Chondrocyte (in vitro differentiated cells): ENCODE measurements at regions not wholly inside any gene's neighbourhood (a gene's known extent, or its start where the extent isn't known, plus 50 kb on each side); places are given as distances from the start of the nearest gene placed in this dataset.

Experiments
- DNase-seq: peaks from one replicate; pipeline ENCODE4 v3.0.0; 2021; ENCODE audit warnings: mixed read lengths, low spot score
- H3K27ac Mint-ChIP-seq: one replicate; pipeline ENCODE4 v1.8.0; 2021; ENCODE audit warnings: mild to moderate bottlenecking, moderate library complexity, mixed read lengths; ENCODE audit not compliant: unreplicated experiment
- H3K27me3 Mint-ChIP-seq: 2 replicates; pipeline ENCODE4 v1.8.0; 2021; ENCODE audit warnings: low read depth, mixed read lengths
- H3K36me3 Mint-ChIP-seq: 2 replicates; pipeline ENCODE4 v1.8.0; 2021; ENCODE audit warnings: low read depth, mixed read lengths
- H3K4me1 Mint-ChIP-seq: 2 replicates; pipeline ENCODE4 v1.8.0; 2021; ENCODE audit warnings: low read depth, mild to moderate bottlenecking, mixed read lengths
- H3K4me3 Mint-ChIP-seq: one replicate; pipeline ENCODE4 v1.8.0; 2021; ENCODE audit warnings: mild to moderate bottlenecking, moderate library complexity, mixed read lengths; ENCODE audit not compliant: unreplicated experiment
- H3K9me3 Mint-ChIP-seq: 2 replicates; pipeline ENCODE4 v1.8.0; 2021; ENCODE audit warnings: low read depth, mixed read lengths
- TF ChIP-seq, protein P1 (sequence below): fragments of 200-600 bp; sonication (generic); IDR thresholded peaks from 2 replicates; pipeline ENCODE4 v1.5.0; 2021; ENCODE audit warnings: antibody characterized with exemption, mild to moderate bottlenecking, moderate library complexity

- no peak for DNase-seq
- no peak overlapping the region for H3K27ac Mint-ChIP-seq
- no peak overlapping the region for H3K4me3 Mint-ChIP-seq
- TF ChIP-seq, protein P1, sequence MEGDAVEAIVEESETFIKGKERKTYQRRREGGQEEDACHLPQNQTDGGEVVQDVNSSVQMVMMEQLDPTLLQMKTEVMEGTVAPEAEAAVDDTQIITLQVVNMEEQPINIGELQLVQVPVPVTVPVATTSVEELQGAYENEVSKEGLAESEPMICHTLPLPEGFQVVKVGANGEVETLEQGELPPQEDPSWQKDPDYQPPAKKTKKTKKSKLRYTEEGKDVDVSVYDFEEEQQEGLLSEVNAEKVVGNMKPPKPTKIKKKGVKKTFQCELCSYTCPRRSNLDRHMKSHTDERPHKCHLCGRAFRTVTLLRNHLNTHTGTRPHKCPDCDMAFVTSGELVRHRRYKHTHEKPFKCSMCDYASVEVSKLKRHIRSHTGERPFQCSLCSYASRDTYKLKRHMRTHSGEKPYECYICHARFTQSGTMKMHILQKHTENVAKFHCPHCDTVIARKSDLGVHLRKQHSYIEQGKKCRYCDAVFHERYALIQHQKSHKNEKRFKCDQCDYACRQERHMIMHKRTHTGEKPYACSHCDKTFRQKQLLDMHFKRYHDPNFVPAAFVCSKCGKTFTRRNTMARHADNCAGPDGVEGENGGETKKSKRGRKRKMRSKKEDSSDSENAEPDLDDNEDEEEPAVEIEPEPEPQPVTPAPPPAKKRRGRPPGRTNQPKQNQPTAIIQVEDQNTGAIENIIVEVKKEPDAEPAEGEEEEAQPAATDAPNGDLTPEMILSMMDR = no peak
- H3K9me3 Mint-ChIP-seq = peaks cover 9% of the 10 kb centered on the region
- H3K4me1 Mint-ChIP-seq = peaks cover 6% of the 10 kb centered on the region
- H3K27me3 Mint-ChIP-seq = peaks cover 1% of the 10 kb centered on the region
- no peaks in the 10 kb centered on the region for H3K36me3 Mint-ChIP-seq
These were observed 137.4 kb downstream of the C7orf25 start for GRCh38 chr7:42774436-42774835.

DNA sequence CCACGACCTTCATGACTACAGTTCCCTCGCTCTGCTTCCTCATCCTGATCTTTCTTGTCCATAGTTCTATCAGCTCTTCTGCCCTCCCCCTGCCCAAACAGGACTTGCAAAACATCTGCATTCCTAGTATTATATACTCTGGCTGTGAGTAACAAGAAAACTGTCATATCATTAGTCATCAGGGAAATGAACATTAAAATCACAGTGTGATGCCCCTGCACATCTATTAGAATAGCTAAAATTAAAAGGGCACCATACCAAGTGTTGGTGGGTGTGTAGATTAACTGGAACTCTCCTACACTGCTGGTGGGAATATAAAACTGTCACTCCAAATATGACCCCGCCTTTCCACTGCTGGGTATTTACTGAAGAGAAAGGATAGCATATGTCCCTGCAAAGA is 141.8 kb downstream of the C7orf25 start:
- Mint-ChIP-seq H3K36me3 (no peaks in the 10 kb centered on the region), H3K4me1 (peaks cover 6% of the 10 kb centered on the region), H3K27ac (no peak overlapping the region), H3K4me3 (no peak overlapping the region), H3K9me3 (no peaks in the 10 kb centered on the region), H3K27me3 (peaks cover 11% of the 10 kb centered on the region)
- DNase-seq = no peak
- TF ChIP-seq, protein P1 = no peak

- Mint-ChIP-seq H3K36me3 (peaks cover 2% of the 10 kb centered on the region), H3K27me3 (peaks cover 22% of the 10 kb centered on the region), H3K27ac (no peak overlapping the region), H3K4me3 (no peak overlapping the region), H3K9me3 (no peaks in the 10 kb centered on the region), H3K4me1 (peaks cover 6% of the 10 kb centered on the region)
- no peak for DNase-seq
- TF ChIP-seq, protein P1 = no peak
These were observed 143.8 kb downstream of the C7orf25 start for GRCh38 chr7:42768045-42768444.

DNA sequence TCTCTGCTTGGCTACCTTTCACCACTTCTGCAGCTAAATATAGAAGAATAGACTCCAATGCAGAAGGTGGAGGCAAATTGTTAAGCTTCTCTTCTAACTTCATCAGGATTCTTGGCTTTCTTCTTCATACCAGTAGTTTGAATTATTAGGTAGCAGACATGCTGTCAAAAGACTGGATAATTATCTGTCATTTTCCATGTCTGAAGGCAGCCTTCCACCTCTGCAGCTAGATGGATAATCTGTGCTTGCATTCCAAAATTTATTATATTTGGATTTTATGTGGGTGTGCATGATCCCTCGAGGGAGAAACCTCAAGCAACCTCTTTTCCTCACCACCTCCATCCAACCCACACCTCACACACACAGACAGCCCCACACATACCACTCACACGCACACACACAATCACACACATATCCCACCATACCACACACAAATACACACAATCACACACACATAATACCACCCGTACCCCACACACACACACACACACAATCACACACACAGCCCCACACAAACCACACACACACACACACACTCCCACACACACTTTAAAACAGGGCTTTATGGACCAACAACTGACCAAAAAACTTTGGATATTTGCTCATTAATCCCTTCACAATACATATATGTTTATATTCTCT is 145.0 kb downstream of the C7orf25 start:
- TF ChIP-seq, protein P1 = no peak
- no peak overlapping the region for H3K4me3 Mint-ChIP-seq
- no peaks in the 10 kb centered on the region for H3K9me3 Mint-ChIP-seq
- no peak for DNase-seq
- no peak overlapping the region for H3K27ac Mint-ChIP-seq
- peaks cover 2% of the 10 kb centered on the region for H3K36me3 Mint-ChIP-seq
- H3K4me1 Mint-ChIP-seq = peaks cover 6% of the 10 kb centered on the region
- peaks cover 22% of the 10 kb centered on the region for H3K27me3 Mint-ChIP-seq

DNA sequence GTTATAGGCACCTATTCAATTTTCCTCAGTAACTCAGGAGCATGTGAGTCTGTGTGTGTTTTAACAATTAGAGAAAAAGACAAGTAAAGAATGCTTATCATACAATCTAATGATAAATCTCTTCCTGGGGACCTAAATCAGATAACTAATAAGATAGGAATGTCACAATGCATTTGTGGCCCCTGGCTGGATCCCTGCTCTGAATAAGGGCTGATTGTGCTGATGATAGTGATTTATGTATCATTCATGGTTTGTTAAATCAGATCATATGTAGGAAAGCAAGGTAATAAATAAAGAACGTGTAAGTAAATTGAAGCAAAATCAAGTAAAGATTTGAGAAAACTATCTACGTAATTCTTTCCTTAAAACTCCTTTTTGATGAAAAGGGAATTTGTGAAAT is 145.9 kb downstream of the C7orf25 start:
- H3K36me3 Mint-ChIP-seq = peaks cover 2% of the 10 kb centered on the region
- H3K9me3 Mint-ChIP-seq = no peaks in the 10 kb centered on the region
- H3K4me3 Mint-ChIP-seq = no peak overlapping the region
- no peak for DNase-seq
- H3K4me1 Mint-ChIP-seq = peaks cover 6% of the 10 kb centered on the region
- TF ChIP-seq, protein P1 = no peak
- peaks cover 22% of the 10 kb centered on the region for H3K27me3 Mint-ChIP-seq
- H3K27ac Mint-ChIP-seq = no peak overlapping the region
